CD4-positive, alpha-beta T cell (primary cell): ENCODE measurements at regions not wholly inside any gene's neighbourhood (a gene's known extent, or its start where the extent isn't known, plus 50 kb on each side); places are given as distances from the start of the nearest gene placed in this dataset.

Source experiments
- ATAC-seq: fragments of 200-7000 bp; cut with Tn5 transposase; one replicate; pipeline ENCODE4 v1.10.0; 2022; ENCODE audit warnings: mild to moderate bottlenecking; ENCODE audit not compliant: poor library complexity
- CTCF ChIA-PET: fragments of 350-600 bp; sonication (Branson Sonifier 250); formaldehyde crosslinking; loops from one replicate; lab custom pipeline; 2021; ENCODE audit warnings: antibody characterized with exemption, inconsistent platforms; lab: Charles Lee
- POLR2A ChIA-PET: fragments of 350-600 bp; sonication (Branson Sonifier 250); formaldehyde crosslinking; loops from one replicate; lab custom pipeline; 2021; ENCODE audit warnings: antibody characterized with exemption, inconsistent platforms; lab: Charles Lee
- DNase-seq, 14 experiments: peaks; one replicate each; pipeline ENCODE4 v3.0.0-alpha.2; 2013 to 2020; ENCODE audit warnings: mixed read lengths in 2 of 14
- H3K27ac ChIP-seq, 2 donors: one replicate each; pipeline versions ENCODE4 v1.5.1 to v1.7.0; 2013; ENCODE audit warnings: low read length in 2 of 2, low read depth in 1 of 2, mild to moderate bottlenecking in 1 of 2
- H3K27me3 ChIP-seq, 2 experiments: 1 replicate in 1 of 2; 2 replicates in 1 of 2; pipeline versions ENCODE4 v1.6.1 to v1.7.0; 2013; ENCODE audit warnings: low read length in 2 of 2, control low read depth in 1 of 2, mild to moderate bottlenecking in 1 of 2, moderate library complexity in 1 of 2; ENCODE audit not compliant: insufficient read depth in 2 of 2, control insufficient read depth in 1 of 2
- H3K36me3 ChIP-seq: one replicate; pipeline ENCODE4 v1.6.1; 2013; ENCODE audit warnings: low read length, control low read depth; ENCODE audit not compliant: insufficient read depth
- H3K4me1 ChIP-seq: one replicate; pipeline ENCODE4 v1.6.1; 2013; ENCODE audit warnings: low read length, control low read depth; ENCODE audit not compliant: insufficient read depth
- H3K4me3 ChIP-seq: one replicate; pipeline ENCODE4 v1.5.1; 2013; ENCODE audit warnings: mild to moderate bottlenecking, low read length, moderate library complexity
- H3K9me3 ChIP-seq, 2 experiments: 1 replicate in 1 of 2; 2 replicates in 1 of 2; pipeline versions ENCODE4 v1.6.1 to v1.7.0; 2013; ENCODE audit warnings: low read length in 2 of 2, mild to moderate bottlenecking in 2 of 2, control low read depth in 1 of 2, moderate library complexity in 1 of 2; ENCODE audit not compliant: control insufficient read depth in 1 of 2, insufficient read depth in 1 of 2
- H3K27ac Mint-ChIP-seq: one replicate; pipeline ENCODE4 v1.8.0; 2020; ENCODE audit warnings: mixed read lengths
- H3K27me3 Mint-ChIP-seq: one replicate; pipeline ENCODE4 v1.8.0; 2021; ENCODE audit warnings: mixed read lengths
- H3K36me3 Mint-ChIP-seq: one replicate; pipeline ENCODE4 v1.8.0; 2021; ENCODE audit warnings: low read depth, mixed read lengths
- H3K4me1 Mint-ChIP-seq: one replicate; pipeline ENCODE4 v1.8.0; 2021; ENCODE audit warnings: low read depth, mixed read lengths
- H3K4me3 Mint-ChIP-seq: one replicate; pipeline ENCODE4 v1.8.0; 2020; ENCODE audit warnings: mild to moderate bottlenecking, mixed read lengths
- H3K9me3 Mint-ChIP-seq: one replicate; pipeline ENCODE4 v1.8.0; 2020; ENCODE audit warnings: mixed read lengths
- intact Hi-C, 2 experiments: fragments of 100-400 bp; cut with DNase I in 1 of 2; cut with micrococcal nuclease in 1 of 2; formaldehyde crosslinking; loops; one replicate each; pipeline versions ENCODE4 v1.15.1 to v1.9.0; 2023 to 2025; cut with DNase I, micrococcal nuclease
- TF ChIP-seq, protein P1 (sequence below): fragments of 200-600 bp; IDR thresholded peaks from one replicate; pipeline ENCODE4 v1.8.0; 2022; ENCODE audit warnings: antibody characterized with exemption, mild to moderate bottlenecking

DNA sequence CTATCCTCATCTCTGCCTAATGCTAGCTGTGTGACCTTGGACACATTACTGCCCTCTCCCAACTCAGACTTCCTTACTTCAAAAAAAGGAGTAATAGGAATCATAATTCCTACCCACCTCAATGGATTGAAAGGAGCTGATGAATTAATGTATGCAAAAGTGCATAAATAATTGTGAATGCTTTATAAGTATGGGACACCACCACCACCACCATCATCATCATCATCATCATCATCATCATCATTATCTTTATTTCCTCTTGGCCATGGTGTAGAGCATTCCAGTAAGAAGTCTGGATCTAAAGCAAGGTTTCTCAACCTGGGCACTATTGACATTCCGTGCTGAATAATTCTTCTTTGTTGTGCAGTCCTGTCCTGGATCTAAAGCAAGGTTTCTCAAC is 282.5 kb downstream of the MEX3B start:
- no peak overlapping the region for H3K27ac Mint-ChIP-seq
- ChIA-PET POLR2A (no interaction called here), CTCF (no interaction called here)
- Histone ChIP-seq H3K4me1 (no peaks in the 10 kb centered on the region), H3K4me3 (no peak overlapping the region), H3K36me3 (no peaks in the 10 kb centered on the region), H3K27me3 (no peaks in the 10 kb centered on the region), H3K27ac (no peak overlapping the region), H3K9me3 (no peaks in the 10 kb centered on the region)
- peaks cover 8% of the 10 kb centered on the region for H3K27me3 Mint-ChIP-seq
- H3K4me3 Mint-ChIP-seq: no peak overlapping the region
- no peaks in the 10 kb centered on the region for H3K36me3 Mint-ChIP-seq
- no peaks in the 10 kb centered on the region for H3K9me3 Mint-ChIP-seq
- DNase-seq (no peak), ATAC-seq (no peak)
- intact Hi-C loops: no loop called here
- TF ChIP-seq, protein P1, sequence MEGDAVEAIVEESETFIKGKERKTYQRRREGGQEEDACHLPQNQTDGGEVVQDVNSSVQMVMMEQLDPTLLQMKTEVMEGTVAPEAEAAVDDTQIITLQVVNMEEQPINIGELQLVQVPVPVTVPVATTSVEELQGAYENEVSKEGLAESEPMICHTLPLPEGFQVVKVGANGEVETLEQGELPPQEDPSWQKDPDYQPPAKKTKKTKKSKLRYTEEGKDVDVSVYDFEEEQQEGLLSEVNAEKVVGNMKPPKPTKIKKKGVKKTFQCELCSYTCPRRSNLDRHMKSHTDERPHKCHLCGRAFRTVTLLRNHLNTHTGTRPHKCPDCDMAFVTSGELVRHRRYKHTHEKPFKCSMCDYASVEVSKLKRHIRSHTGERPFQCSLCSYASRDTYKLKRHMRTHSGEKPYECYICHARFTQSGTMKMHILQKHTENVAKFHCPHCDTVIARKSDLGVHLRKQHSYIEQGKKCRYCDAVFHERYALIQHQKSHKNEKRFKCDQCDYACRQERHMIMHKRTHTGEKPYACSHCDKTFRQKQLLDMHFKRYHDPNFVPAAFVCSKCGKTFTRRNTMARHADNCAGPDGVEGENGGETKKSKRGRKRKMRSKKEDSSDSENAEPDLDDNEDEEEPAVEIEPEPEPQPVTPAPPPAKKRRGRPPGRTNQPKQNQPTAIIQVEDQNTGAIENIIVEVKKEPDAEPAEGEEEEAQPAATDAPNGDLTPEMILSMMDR: no peak
- H3K4me1 Mint-ChIP-seq: no peaks in the 10 kb centered on the region

DNA sequence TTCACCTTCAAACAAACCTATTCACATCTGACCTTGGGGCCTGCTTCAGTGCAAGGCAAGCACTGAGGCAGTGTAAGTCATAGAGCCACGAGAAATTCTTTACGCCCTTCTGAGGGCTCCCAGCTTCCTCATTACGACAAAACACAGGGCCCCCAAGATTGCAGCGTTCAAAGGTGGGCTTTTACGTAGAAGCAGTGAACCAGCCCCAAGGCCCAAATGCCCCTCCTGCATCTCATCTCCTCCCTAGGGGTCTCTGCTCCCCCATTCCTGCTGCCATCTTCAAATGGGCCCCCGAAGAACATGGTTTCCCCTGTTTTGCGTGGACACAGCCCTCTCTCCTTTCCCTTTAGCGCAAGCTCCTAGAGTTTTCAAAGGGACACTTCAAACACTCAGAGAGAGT is 285.1 kb downstream of the MEX3B start:
- POLR2A ChIA-PET: no interaction called here
- H3K27ac Mint-ChIP-seq: no peak overlapping the region
- Histone ChIP-seq H3K9me3 (no peaks in the 10 kb centered on the region), H3K36me3 (no peaks in the 10 kb centered on the region), H3K4me3 (no peak overlapping the region), H3K4me1 (no peaks in the 10 kb centered on the region), H3K27me3 (no peaks in the 10 kb centered on the region), H3K27ac (no peak overlapping the region)
- ATAC-seq: no peak
- peaks cover 8% of the 10 kb centered on the region for H3K27me3 Mint-ChIP-seq
- no peaks in the 10 kb centered on the region for H3K9me3 Mint-ChIP-seq
- no peaks in the 10 kb centered on the region for H3K36me3 Mint-ChIP-seq
- no peak for DNase-seq
- no peak overlapping the region for H3K4me3 Mint-ChIP-seq
- TF ChIP-seq, protein P1: no peak
- CTCF ChIA-PET: no interaction called here
- H3K4me1 Mint-ChIP-seq: no peaks in the 10 kb centered on the region
- intact Hi-C loops: no loop called here

DNA sequence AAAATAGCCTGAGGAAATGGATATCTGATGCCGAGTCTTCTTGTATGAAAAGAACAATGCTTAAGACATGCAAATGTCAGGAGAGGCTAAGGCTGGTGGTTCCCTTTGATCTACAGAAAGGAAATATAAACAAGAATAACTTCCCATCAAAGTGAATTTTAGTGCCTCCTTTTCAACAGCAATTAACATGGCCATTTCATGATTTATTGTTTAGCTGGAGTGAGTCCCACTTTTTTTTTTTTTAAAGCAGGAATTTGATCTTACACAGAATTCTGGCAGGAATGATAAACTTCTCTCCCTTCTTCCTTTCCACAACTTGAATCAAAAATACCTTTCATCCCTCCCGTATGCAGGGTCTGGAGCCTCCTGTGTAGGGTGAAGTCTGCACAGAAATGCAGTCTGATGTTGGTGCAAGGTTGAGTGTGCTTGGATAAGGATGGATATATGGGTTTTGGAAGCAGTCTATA is 287.0 kb downstream of the MEX3B start:
- H3K36me3 ChIP-seq: no peaks in the 10 kb centered on the region
- ATAC-seq: no peak
- ChIA-PET CTCF (interaction anchor here (0.6 kb wide), 1 partner anchor 837 kb away, joined by 4 read pairs; no protein-coding TSS in a partner anchor), POLR2A (no interaction called here)
- Mint-ChIP-seq H3K4me1 (no peaks in the 10 kb centered on the region), H3K36me3 (no peaks in the 10 kb centered on the region), H3K9me3 (no peaks in the 10 kb centered on the region), H3K27ac (no peak overlapping the region), H3K4me3 (no peak overlapping the region), H3K27me3 (peaks cover 4% of the 10 kb centered on the region)
- intact Hi-C loops: no loop called here
- no peaks in the 10 kb centered on the region for H3K27me3 ChIP-seq
- DNase-seq: no peak
- TF ChIP-seq, protein P1: no peak
- H3K4me1 ChIP-seq: no peaks in the 10 kb centered on the region
- H3K4me3 ChIP-seq: no peak overlapping the region
- no peak overlapping the region for H3K27ac ChIP-seq
- no peaks in the 10 kb centered on the region for H3K9me3 ChIP-seq
